ENCODE measurements at regions not wholly inside any gene's neighbourhood (a gene's known extent, or its start where the extent isn't known, plus 50 kb on each side); places are given as distances from the start of the nearest gene placed in this dataset.

GRCh38 chr2:145551686-145552085 lies 1031.8 kb upstream of the ZEB2 start (continued):
- no peak for TF ChIP-seq ZNF462 (CRISPR knock-in tag; IDR thresholded peaks at IDR 0.05)
- no peak for TF ChIP-seq REST (IDR thresholded peaks at IDR 0.05; ENCODE audit: unreplicated experiment)

GRCh38 chr2:145548479-145548878 lies 1028.6 kb upstream of the ZEB2 start:
- Histone ChIP-seq H3F3A (replicated peaks; ENCODE audit: low read depth) (no peaks in the 10 kb centered on the region), H2AFZ (no peak overlapping the region), H3K4me1 (ENCODE audit: insufficient read depth) (0 out of 2 replicates have a peak, but pooled peaks cover 4% of the 10 kb centered on the region), H3K36me3 (ENCODE audit: insufficient read depth) (no peaks in the 10 kb centered on the region), H3K4me3 (no peak overlapping the region), H4K20me1 (replicated peaks; ENCODE audit: insufficient read depth) (no peaks in the 10 kb centered on the region), H3K9me2 (ENCODE audit: insufficient read depth) (no peaks in the 10 kb centered on the region), H3K27me3 (ENCODE audit: insufficient read depth) (no peaks in the 10 kb centered on the region), H3K4me2 (no peak overlapping the region), H3K27ac (ENCODE audit: low read depth) (no peak overlapping the region), H3K79me2 (replicated peaks; ENCODE audit: insufficient read depth) (no peaks in the 10 kb centered on the region)
- no peaks in the 10 kb centered on the region for H3K36me3 Mint-ChIP-seq (ENCODE audit: low read depth)
- H3K27me3 Mint-ChIP-seq (ENCODE audit: insufficient read depth, low read depth, poor library complexity), result no peaks in the 10 kb centered on the region
- ATAC-seq, result no peak
- no peaks in the 10 kb centered on the region; the same call in 2 of the 3 replicates for H3K9me3 Mint-ChIP-seq
- no peak for DNase-seq (ENCODE audit: low spot score)
- H3K4me3 Mint-ChIP-seq, result no peak overlapping the region
- H3K4me1 Mint-ChIP-seq, result peaks cover 4% of the 10 kb centered on the region; the same call in 2 of the 3 replicates
- no peak overlapping the region for H3K27ac Mint-ChIP-seq
- no peak for TF ChIP-seq POLR2AphosphoS5 (IDR thresholded peaks at IDR 0.05; ENCODE audit: low read depth)
- no peak for TF ChIP-seq ZNF331 (CRISPR knock-in tag; IDR thresholded peaks at IDR 0.05; ENCODE audit: low read depth)
- no peak for TF ChIP-seq EZH2 (IDR thresholded peaks at IDR 0.05; ENCODE audit: low read depth, unreplicated experiment)
- no peak for TF ChIP-seq CTCF (conservative IDR thresholded peaks at IDR 0.05; ENCODE audit: low read depth in 2 of 2)
- TF ChIP-seq ZNF114 (CRISPR knock-in tag; IDR thresholded peaks at IDR 0.05), result no peak
- TF ChIP-seq EZH2phosphoT487 (IDR thresholded peaks at IDR 0.05; ENCODE audit: unreplicated experiment), result no peak

Data from GM23338 (cell line).